GM19397 (cell line): ENCODE measurements at regions not wholly inside any gene's neighbourhood (a gene's known extent, or its start where the extent isn't known, plus 50 kb on each side); places are given as distances from the start of the nearest gene placed in this dataset.

ENCODE experiments used
- ATAC-seq: cut with Tn5 transposase; IDR thresholded peaks from one replicate; pipeline ENCODE4 v1.9.1; 2021; ENCODE audit warnings: mild to moderate bottlenecking, moderate library complexity; ENCODE audit not compliant: unreplicated experiment

DNA sequence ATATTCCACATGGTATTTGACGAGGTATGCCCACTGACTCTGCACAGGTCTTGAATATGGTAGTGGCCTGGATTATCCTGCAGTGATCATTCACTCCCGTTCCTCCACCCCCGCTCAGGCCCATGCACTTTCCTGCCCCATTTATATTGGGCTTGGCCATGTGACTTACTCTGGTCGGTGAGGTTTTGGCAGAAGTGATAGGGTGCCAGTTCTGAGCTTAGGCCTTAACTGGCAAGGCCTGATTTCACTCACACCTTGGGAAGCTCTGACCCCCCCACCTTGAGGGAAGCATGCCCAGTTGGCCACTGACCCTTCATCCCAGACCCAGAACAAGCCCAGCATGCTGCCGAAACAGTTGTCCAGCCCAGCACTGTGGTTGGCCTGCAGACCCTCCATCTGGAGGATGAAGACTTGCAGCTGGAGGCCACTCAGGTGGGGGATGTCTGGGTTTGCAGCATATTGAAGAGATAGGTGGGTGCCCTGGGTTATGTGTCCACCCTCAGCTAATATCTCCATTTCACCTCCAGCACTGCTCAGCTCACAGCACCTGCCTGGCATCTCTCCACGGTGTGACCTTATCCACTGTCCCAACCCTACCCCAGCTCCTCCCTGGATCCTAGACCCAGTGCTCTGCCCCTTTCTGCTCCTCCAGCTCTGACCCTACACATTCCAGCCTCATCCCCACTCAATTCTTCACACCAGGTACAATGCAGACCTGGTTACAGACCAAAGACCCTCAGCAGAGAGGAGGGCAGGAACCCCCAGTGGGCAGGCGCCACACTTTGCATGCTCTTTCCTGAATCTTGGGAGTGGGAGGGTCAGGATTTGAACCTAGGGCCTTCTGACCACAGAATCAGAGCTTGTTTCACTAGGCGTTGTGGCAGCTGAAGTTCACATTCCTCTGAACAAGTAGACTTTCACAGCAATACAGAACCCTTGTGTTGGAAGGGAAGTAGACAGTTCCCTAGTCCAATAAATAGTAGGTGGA, 138.1 kb upstream of the CHST15 start:
- ATAC-seq = no peak

- no peak for ATAC-seq
Observed at GRCh38 chr10:124230635-124231167, 137.3 kb upstream of the CHST15 start.

DNA sequence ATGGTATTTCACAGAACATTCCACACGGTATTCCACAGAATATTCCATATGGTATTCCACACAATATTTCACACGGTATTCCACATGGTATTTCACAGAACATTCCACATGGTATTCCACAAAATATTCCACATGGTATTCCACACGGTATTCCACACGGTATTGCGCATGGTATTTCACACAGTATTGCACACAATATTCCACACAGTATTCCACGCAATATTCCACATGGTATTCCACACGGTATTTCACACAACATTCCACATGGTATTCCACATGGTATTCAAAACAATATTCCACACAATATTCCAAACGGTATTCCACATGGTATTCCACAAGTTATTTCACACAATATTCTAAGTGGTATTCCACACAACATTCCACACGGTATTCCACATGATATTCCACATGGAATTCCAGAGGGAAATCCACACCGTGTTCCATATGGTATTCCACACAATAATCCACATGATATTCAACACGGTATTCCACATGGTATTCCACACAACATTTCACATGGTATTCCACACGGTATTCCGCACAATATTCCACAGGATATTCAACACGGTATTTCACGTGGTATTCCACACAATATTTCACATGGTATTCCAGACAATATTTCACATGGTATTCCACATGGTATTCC, 136.7 kb upstream of the CHST15 start:
- no peak for ATAC-seq

- no peak for ATAC-seq
Observed at GRCh38 chr10:124229201-124229988, 136.0 kb upstream of the CHST15 start.

GRCh38 chr10:124228471-124228870, 135.1 kb upstream of the CHST15 start:
- no peak for ATAC-seq

GRCh38 chr10:124227988-124228387, 134.6 kb upstream of the CHST15 start:
- no peak for ATAC-seq

DNA sequence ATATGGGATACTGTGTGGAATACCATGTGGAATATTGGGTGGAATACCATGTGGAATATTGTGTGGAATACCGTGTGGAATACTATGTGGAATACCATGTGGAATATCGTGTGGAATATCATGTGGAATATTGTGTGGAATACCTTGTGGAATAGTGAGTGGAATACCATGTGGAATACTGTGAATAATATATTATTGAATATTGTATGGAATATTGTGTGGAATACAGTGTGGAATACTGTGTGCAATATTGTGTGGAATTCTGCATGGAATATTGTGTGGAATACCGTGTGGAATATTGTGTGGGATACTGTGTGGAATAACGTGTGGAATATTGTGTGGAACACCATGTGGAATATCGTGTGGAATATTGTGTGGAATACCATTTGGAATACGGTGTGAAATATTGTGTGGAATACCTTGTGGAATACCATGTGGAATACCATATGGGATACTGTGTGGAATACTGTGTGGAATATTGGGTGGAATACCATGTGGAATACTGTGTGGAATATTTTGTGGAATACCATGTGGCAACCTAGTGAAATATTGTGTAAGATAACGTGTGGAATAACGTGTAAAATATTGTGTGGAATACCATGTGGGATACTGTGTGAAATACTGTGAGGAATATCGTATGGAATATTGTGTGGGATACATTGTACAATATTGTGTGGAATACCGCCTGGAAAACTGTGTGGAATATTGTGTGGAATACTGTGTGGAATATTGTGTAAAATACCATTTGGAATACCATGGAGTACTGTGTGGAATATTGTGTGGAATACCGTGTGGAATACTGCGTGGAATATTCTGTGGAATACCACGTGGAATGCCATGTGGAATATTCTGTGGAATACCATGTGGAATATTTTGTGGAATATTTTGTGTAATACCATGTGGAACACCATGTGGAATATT, 133.9 kb upstream of the CHST15 start:
- ATAC-seq = no peak

DNA sequence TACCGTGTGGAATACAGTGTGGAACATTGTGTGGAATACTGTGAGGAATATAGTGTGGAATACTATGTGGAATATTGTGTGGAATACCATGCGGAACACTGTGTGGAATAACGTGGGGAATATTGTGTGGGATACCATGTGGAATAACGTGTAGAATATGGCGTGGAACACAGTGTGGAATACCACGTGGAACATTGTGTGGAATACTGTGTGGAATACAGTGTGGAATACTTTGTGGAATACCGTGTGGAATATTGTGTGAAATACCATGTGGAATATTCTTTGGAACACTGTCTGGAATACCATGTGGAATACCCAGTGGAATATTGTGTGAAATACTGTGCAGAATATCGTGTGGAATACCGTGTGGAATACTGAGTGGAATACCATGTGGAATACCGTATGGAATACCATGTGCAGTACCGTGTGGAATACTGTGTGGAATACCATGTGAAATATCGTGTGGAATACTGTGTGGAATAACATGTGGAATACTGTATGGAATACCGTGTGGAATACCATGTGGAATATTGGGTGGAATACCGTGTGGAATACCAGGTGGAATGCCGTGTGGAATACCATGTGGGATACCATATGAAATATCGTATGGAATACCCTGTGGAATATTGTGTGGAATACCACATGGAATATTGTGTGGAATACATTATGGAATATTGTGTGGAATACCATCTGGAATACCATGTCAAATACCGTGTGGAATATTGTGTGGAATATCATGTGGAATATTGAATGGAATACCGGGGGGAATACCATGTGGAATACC, 133.1 kb upstream of the CHST15 start:
- no peak for ATAC-seq

DNA sequence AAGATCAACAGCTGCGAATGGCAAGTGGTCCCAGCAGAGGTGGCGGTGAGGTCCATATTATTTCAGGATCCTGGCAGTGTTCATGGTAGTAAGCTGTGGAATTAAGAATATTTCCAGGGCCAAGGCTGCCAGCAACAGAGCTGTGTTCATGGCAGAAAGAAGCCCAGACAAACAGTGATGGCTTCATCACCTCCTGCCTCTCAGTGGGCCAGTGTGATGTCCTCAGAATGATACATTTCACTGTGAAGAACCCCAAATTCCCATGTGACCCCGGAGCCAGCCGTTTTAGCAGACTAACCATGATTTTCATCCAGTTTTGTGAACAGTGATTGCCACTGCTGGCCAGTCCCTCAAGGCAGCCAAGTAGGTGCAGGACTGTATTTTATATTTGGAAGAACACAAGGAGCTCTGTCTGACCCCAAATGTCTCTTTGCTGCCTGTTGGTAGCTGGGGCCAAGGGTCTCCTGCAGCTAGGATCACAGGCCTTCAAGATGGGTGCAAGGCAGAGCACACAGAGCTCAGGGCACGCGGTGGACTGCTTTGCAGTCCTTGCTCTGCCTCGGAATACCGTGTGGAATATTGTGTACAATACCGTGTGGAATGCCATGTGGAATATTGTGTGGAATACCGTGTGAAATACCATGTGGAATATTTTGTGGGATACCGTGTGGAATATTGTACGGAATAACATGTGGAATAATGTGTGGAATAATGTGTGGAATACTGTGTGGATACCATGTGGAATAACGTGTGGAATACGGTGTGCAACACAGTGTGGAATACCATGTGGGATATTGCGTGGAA, 132.3 kb upstream of the CHST15 start:
- no peak for ATAC-seq

- ATAC-seq = no peak
Observed at GRCh38 chr10:124225029-124225466, 131.7 kb upstream of the CHST15 start.

DNA sequence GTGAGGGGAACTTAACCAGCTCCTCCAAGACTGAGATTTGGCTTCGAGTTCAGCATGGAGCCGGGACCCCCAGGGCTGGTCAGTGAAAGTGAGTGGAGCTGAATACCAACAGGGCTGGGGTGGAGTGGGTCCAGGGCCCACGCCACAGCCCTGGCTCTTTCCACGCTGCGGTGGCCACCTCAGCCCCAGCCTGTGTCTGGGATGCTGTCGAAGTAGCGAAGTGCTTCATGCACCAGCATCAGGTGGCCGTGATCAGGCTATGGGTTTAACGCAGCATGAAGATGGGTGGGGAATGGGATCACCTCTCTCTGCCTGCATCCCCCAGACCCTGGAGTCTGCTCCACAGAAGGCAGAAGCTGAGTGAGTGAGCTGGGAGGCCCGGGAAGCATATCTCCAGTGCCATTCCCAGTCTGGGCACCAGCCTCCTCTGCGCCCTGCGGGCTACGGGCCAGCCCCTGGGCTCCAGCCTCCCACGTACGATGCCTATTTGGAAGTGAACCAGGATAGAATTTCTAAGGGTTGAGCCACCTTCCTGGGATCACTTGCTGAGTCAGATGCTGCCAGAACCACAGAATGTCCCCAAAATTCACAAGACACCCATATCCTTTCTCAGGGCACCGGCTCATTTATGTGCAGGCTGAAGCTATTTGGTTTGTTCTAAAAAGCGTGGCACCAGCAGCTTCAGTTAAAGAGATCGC, 131.1 kb upstream of the CHST15 start:
- ATAC-seq = no peak

- ATAC-seq = no peak
Observed at GRCh38 chr10:124223711-124224085, 130.3 kb upstream of the CHST15 start.

DNA sequence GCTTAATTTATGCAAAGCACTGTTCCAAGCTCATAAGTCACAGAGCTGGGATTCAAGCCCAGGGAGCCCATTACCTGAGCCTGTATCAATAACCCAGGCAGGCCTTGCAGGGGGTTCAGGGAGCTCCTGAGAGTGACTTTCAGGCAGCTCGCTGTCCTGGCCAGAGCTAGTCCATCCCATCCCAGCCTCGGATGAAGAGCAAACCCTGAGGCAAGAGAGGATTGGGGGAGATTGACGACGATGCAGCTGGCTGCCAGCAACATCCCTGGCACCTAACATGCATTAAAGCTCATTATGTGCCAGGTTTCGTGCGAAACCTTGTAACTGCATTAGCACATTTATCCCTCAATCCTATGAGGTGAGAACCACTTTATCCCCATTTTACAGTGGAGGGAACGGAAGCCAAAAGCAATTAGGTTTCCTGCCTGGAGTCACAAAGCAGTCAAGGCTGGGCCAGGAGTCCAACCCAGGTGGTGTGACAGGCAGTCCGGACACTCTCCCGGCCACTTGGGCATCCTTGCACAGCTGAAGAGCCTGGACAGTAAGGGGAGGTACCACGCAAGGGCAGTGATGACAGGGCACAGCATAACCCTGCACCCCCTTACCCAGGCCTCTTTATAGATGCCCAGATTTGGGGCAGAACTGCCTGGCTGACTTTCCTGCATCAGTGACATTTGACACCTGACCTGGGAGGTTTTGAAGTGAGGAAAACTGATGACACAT, 129.8 kb upstream of the CHST15 start:
- ATAC-seq = no peak

GRCh38 chr10:124222318-124222987, 129.1 kb upstream of the CHST15 start:
- peak; percentile 30 for ATAC-seq

DNA sequence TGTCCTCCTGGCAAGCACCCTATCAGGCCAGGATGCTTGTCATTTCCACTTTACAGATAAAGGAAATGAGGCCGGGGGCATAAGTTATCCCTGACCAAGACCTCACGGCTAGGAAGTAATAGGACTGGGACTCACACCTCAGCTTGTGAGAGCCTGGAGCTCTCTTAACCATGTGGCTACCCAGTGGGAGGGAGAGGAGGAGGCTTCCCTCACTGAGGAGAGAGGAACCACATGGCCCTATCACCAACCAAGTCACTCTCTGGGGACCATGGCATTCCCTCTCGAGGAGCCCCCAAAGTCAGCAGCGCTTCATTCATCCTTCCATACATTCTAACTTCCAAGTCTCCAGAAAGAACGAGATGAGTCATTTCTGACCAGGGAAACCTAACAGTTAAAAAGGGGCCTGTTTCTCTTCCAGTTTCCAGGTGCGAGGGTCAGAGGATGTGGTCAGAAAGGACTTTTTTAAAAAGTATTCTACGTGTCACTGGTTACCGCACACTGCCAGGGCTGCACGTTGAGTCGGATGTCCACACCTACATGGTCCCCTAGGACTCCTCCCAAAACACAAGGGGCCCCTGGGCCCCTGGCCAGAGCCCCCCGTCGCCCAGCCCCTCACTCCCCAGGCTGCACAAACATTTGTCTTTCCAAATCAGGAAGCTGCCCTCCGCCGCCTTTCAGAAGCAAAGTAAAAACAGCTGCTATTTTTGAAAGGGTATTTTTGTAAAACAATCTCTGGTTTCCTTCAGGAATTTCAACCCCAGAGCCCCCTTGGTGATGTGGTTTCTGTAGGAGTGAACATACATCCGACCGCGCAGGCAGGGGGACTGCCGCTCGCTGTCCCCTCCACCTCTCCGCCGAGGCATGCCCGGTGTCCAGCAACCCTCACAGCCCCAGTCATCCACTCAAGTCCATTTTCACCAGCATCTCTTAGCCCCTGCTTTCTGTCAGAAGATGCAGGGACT, 128.2 kb upstream of the CHST15 start:
- ATAC-seq = peak; percentile 64

- no peak for ATAC-seq
Observed at GRCh38 chr10:124220971-124221355, 127.6 kb upstream of the CHST15 start.
